Kidney (tissue), 13 donors: ENCODE measurements at regions not wholly inside any gene's neighbourhood (a gene's known extent, or its start where the extent isn't known, plus 50 kb on each side); places are given as distances from the start of the nearest gene placed in this dataset.
A peak's percentile ranks its signal among the peaks of the same experiment; 100 is the strongest.

ENCODE experiments used
- DNase-seq, 5 donors: peaks; one replicate each; pipeline ENCODE4 v3.0.0-alpha.2; 2013 to 2020
- FAIRE-seq: peaks from 2 replicates; lab custom pipeline; 2012; peaks lifted over from hg19 to GRCh38; lab: Jason Lieb, UNC
- H3K27ac ChIP-seq, 2 donors: one replicate each; pipeline ENCODE4 v1.7.0; 2013; ENCODE audit warnings: low read depth in 2 of 2, low read length in 2 of 2, inconsistent platforms in 1 of 2
- H3K27me3 ChIP-seq: one replicate; pipeline ENCODE4 v1.7.1; 2013; ENCODE audit warnings: low read length, inconsistent platforms; ENCODE audit not compliant: control insufficient read depth, insufficient read depth
- H3K36me3 ChIP-seq, 3 donors: one replicate each; pipeline versions ENCODE4 v1.7.0 to v1.7.1; 2013; ENCODE audit warnings: low read length in 3 of 3, control low read depth in 1 of 3, inconsistent platforms in 1 of 3; ENCODE audit not compliant: insufficient read depth in 3 of 3, control insufficient read depth in 2 of 3
- H3K4me1 ChIP-seq, 3 donors: one replicate each; pipeline versions ENCODE4 v1.7.0 to v1.7.1; 2013; ENCODE audit warnings: low read length in 3 of 3, inconsistent platforms in 1 of 3, low read depth in 1 of 3; ENCODE audit not compliant: control insufficient read depth in 2 of 3, insufficient read depth in 2 of 3
- H3K4me3 ChIP-seq, 3 donors: one replicate each; pipeline versions ENCODE4 v1.7.0 to v1.8.1; 2013; ENCODE audit warnings: low read length in 3 of 3, control low read depth in 1 of 3, inconsistent platforms in 1 of 3
- H3K9ac ChIP-seq, 3 donors: one replicate each; pipeline versions ENCODE4 v1.7.0 to v1.7.1; 2013; ENCODE audit warnings: low read length in 3 of 3, control low read depth in 1 of 3, inconsistent platforms in 1 of 3
- H3K9me3 ChIP-seq, 3 donors: one replicate each; pipeline versions ENCODE4 v1.7.0 to v1.7.1; 2013; ENCODE audit warnings: low read length in 3 of 3, control low read depth in 1 of 3, inconsistent platforms in 1 of 3; ENCODE audit not compliant: control insufficient read depth in 2 of 3, insufficient read depth in 1 of 3
- intact Hi-C: fragments of 100-400 bp; cut with DNase I; formaldehyde crosslinking; loops from one replicate; pipeline ENCODE4 v1.11.1; 2022
- TF ChIP-seq, protein P1 (sequence below): IDR thresholded peaks from 3 replicates; pipeline ENCODE4 v1.5.1; 2012; ENCODE audit warnings: mild to moderate bottlenecking, moderate library complexity, borderline replicate concordance; ENCODE audit not compliant: insufficient read depth; ENCODE audit errors: extremely low read depth
- donor health status: control.
- donor health status: control.
- donor health status: control.
- donor health status: control.
- donor health status: control.
- donor health status: DM: yes; HTN: yes; CAD: no.
- donor health status: Normal renal cell carcinoma (clear cell type).

DNA sequence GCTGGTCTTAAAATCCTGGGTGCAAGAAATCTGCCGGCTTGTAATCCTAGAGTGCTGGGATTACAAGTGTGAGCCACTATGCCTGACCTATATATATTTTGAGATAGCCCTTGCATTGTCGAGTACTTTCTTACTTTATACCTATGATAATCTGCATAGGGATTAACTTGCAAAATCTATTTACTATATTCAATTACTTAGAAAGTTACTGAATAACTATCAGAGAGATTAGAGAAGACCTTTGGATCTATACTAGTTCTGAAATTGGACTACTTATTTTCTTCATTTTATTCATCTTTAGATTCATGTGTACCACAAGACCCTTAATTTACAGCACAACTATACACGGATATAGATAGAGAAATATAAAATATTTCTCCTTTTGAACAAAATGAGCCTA lies 1766.0 kb downstream of the NCAM2 start:
- TF ChIP-seq, protein P1, sequence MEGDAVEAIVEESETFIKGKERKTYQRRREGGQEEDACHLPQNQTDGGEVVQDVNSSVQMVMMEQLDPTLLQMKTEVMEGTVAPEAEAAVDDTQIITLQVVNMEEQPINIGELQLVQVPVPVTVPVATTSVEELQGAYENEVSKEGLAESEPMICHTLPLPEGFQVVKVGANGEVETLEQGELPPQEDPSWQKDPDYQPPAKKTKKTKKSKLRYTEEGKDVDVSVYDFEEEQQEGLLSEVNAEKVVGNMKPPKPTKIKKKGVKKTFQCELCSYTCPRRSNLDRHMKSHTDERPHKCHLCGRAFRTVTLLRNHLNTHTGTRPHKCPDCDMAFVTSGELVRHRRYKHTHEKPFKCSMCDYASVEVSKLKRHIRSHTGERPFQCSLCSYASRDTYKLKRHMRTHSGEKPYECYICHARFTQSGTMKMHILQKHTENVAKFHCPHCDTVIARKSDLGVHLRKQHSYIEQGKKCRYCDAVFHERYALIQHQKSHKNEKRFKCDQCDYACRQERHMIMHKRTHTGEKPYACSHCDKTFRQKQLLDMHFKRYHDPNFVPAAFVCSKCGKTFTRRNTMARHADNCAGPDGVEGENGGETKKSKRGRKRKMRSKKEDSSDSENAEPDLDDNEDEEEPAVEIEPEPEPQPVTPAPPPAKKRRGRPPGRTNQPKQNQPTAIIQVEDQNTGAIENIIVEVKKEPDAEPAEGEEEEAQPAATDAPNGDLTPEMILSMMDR = no peak
- FAIRE-seq = no peak
- no peak overlapping the region for H3K27ac ChIP-seq

DNA sequence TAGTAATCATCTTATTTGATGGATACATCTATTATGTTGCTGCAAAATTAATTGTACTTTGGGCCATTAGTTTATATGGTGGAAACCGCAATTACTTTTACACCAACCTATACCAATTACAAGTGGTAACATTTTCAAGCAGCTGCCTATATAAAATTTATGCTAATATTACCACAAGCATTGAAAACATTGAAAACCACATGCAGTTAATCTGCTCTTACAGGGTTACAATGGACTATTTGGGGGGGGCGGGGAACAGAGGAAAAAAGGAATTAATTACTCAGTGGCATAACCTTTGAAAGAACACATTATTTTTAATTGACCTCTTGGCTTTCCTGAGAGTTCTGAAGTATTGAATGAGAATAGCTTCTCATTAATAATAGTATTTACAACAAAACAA lies 1793.2 kb downstream of the NCAM2 start:
- no peaks in the 10 kb centered on the region for H3K27me3 ChIP-seq
- no peaks in the 10 kb centered on the region for H3K36me3 ChIP-seq
- FAIRE-seq (no peak), DNase-seq (no peak)
- H3K4me1 ChIP-seq = no peaks in the 10 kb centered on the region
- TF ChIP-seq, protein P1 = no peak
- no peak overlapping the region for H3K9ac ChIP-seq
- no peak overlapping the region for H3K4me3 ChIP-seq
- no peak overlapping the region for H3K27ac ChIP-seq
- no peaks in the 10 kb centered on the region for H3K9me3 ChIP-seq
- intact Hi-C loops = loop anchor here (10.0 kb wide), 1 partner anchor 1627 kb away; no protein-coding TSS in a partner anchor

More for the DNA sequence above, 1766.0 kb downstream of the NCAM2 start:
- Histone ChIP-seq H3K9me3 (no peaks in the 10 kb centered on the region), H3K27me3 (no peaks in the 10 kb centered on the region), H3K36me3 (no peaks in the 10 kb centered on the region), H3K4me1 (no peaks in the 10 kb centered on the region), H3K4me3 (no peak overlapping the region), H3K9ac (no peak overlapping the region)
- intact Hi-C loops = no loop called here
- DNase-seq = no peak

DNA sequence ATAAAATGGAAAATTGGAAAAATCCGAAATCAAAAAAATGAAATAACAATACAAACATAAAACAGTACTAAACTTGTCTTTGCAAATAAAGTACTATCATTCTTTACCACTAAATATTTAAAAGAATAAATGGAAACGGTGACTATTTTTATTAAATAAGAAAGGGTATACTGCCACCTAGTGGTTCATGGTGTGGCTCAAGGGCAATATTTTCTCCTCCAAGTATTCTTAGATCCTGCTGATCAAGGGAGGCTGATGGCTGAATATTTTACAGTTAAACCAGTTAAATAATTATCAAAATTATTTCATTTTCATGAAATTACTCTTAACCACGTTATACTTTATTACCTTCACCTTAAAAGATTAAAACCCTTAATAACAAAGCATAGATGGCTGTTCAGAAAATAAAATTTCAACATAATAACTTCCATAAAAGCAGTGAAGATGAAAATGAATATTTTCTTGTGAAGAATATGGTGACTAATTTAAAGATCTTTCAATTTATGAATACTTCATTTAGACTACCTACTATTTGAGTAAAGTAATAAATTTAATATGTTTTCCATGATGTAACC lies 1793.9 kb downstream of the NCAM2 start:
- H3K9ac ChIP-seq = no peak overlapping the region
- H3K4me3 ChIP-seq = no peak overlapping the region
- FAIRE-seq (peak; percentile 96), DNase-seq (peak in 2 of 5 donors; percentile 50 to 68)
- H3K4me1 ChIP-seq = no peaks in the 10 kb centered on the region
- H3K9me3 ChIP-seq = no peaks in the 10 kb centered on the region
- H3K36me3 ChIP-seq = no peaks in the 10 kb centered on the region
- no peak overlapping the region for H3K27ac ChIP-seq
- TF ChIP-seq, protein P1 = peak; percentile 52
- H3K27me3 ChIP-seq = no peaks in the 10 kb centered on the region
- intact Hi-C loops = loop anchor here (10.0 kb wide), 1 partner anchor 1627 kb away; no protein-coding TSS in a partner anchor

DNA sequence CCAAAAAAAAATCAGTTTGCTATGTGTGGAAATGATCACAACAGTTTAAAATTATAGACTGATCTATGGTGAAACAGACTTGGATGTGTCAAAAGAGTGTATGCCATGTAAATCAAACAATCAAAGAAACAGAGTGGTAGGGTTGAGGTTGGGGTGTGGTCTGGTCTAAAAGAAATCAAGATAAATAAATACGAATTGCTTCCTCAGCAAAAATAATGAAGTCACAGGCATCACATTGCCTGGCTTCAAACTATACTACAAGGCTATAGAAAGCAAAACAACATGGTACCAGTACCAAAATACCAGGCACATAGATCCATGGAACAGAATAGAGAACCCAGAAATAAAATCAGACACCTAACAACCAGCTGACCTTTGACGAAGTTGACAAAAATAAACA lies 1796.9 kb downstream of the NCAM2 start:
- Histone ChIP-seq H3K9ac (no peak overlapping the region), H3K4me3 (no peak overlapping the region), H3K27me3 (no peaks in the 10 kb centered on the region), H3K36me3 (no peaks in the 10 kb centered on the region), H3K9me3 (no peaks in the 10 kb centered on the region), H3K4me1 (no peaks in the 10 kb centered on the region), H3K27ac (no peak overlapping the region)
- DNase-seq (no peak), FAIRE-seq (no peak)
- TF ChIP-seq, protein P1 = no peak
- intact Hi-C loops = loop anchor here (10.0 kb wide), 1 partner anchor 1630 kb away; no protein-coding TSS in a partner anchor
